Heart right ventricle (tissue), 16 donors: ENCODE measurements at regions not wholly inside any gene's neighbourhood (a gene's known extent, or its start where the extent isn't known, plus 50 kb on each side); places are given as distances from the start of the nearest gene placed in this dataset.

Experiments
- ATAC-seq, 8 donors: fragments of 200-7000 bp; cut with Tn5 transposase; one replicate each; pipeline ENCODE4 v1.9.1; 2020; ENCODE audit warnings: mild to moderate bottlenecking in 8 of 8, moderate library complexity in 8 of 8, moderate number of reproducible peaks in 1 of 8
- DNase-seq, 2 donors: peaks; one replicate each; pipeline ENCODE4 v3.0.0-alpha.2; 2020
- H3K27ac ChIP-seq, 10 donors: fragments of 200-600 bp; sonication (generic) in 2 of 10; one replicate each; pipeline versions ENCODE4 v1.5.0 to v1.8.0; 2020 to 2022; ENCODE audit warnings: mild to moderate bottlenecking in 3 of 10
- H3K27me3 ChIP-seq, 7 donors: fragments of 200-600 bp; one replicate each; pipeline ENCODE4 v1.8.0; 2021 to 2022; ENCODE audit warnings: mild to moderate bottlenecking in 2 of 7
- H3K36me3 ChIP-seq, 9 donors: fragments of 200-600 bp; sonication (generic) in 1 of 9; one replicate each; pipeline versions ENCODE4 v1.5.0 to v1.8.0; 2020 to 2022; ENCODE audit warnings: mild to moderate bottlenecking in 2 of 9
- H3K4me1 ChIP-seq, 9 donors: fragments of 200-600 bp; sonication (generic) in 1 of 9; one replicate each; pipeline versions ENCODE4 v1.5.0 to v1.8.0; 2020 to 2022; ENCODE audit warnings: mild to moderate bottlenecking in 4 of 9
- H3K4me3 ChIP-seq, 10 donors: fragments of 200-600 bp; sonication (generic) in 2 of 10; one replicate each; pipeline versions ENCODE4 v1.5.0 to v1.8.0; 2020 to 2022; ENCODE audit warnings: mild to moderate bottlenecking in 7 of 10, moderate library complexity in 2 of 10
- H3K9me3 ChIP-seq, 11 donors: fragments of 200-600 bp in 10 of 11; sonication (generic) in 2 of 11; one replicate each; pipeline versions ENCODE4 v1.5.0 to v1.8.0; 2013 to 2022; ENCODE audit warnings: mild to moderate bottlenecking in 2 of 11, control low read depth in 1 of 11, moderate library complexity in 1 of 11
- WGBS, 2 donors: extraction: QIAGEN DNeasy Blood & Tissue Kit; methylation state at CpG; one replicate each; pipeline ENCODE4 v1.1.7; 2013; ENCODE audit warnings: inconsistent platforms in 1 of 2; 5-methylcytosine and 5-hydroxymethylcytosine counted together
- intact Hi-C, 10 donors: fragments of 100-400 bp; cut with DNase I; formaldehyde crosslinking; loops; one replicate each; pipeline versions ENCODE4 v1.11.1 to v1.14.2; 2022
- TF ChIP-seq, protein P1 (sequence below), 9 donors: fragments of 200-600 bp; sonication (generic) in 2 of 9; IDR thresholded peaks; one replicate each; pipeline versions ENCODE4 v1.5.0 to v1.8.0; 2021 to 2022; ENCODE audit warnings: antibody characterized with exemption in 9 of 9, mild to moderate bottlenecking in 5 of 9, moderate library complexity in 1 of 9
- donor health status: Arrhythmogenic right ventricular cardiomyopathy.
- donor health status: ischemic (EF 13 %, LVEDD 7.1; RV severe dilation, severe dysfunction).
- donor health status: healthy with polysubstance abuse.
- donor health status: DM: no; HTN: yes; CAD: no.
- donor health status: DM: no; HTN: no; CAD: no.
- donor health status: ischemic (EF 25% LVEDD 6.9; RV normal size, moderate dysfunction).
- donor health status: ischemic (EF 25% LVEDD 5.7; RV mildly dilated, moderate dysfunction).
- donor health status: healthy.
- donor health status: DM: yes; HTN: yes; CAD: no.
- donor health status: Ischemic cardiomyopathy.
- donor health status: ischemic (EF 35%, LVEDD 5.7; RV mildly dilated, moderate dysfunction).
- donor health status: nonischemic (EF 11% LVEDD 7.7; RV severe dilation, severe dysfunction).
- donor health status: DM: yes; HTN: yes; CAD: no.
- donor health status: PGD.
- donor health status: ischemic (EF 29% LVEDD 5.4; RV normal size, mild dysfunction).
- donor health status: nonischemic (EF 23%, LVEDD 6.1; RV moderate dilation, normal function).

- Histone ChIP-seq H3K27ac (no peak overlapping the region), H3K4me1 (no peaks in the 10 kb centered on the region), H3K4me3 (no peak overlapping the region), H3K9me3 (no peaks in the 10 kb centered on the region), H3K36me3 (no peaks in the 10 kb centered on the region), H3K27me3 (peaks cover 0 to 5% (median 0%) of the 10 kb centered on the region in 7 donors)
- TF ChIP-seq, protein P1, sequence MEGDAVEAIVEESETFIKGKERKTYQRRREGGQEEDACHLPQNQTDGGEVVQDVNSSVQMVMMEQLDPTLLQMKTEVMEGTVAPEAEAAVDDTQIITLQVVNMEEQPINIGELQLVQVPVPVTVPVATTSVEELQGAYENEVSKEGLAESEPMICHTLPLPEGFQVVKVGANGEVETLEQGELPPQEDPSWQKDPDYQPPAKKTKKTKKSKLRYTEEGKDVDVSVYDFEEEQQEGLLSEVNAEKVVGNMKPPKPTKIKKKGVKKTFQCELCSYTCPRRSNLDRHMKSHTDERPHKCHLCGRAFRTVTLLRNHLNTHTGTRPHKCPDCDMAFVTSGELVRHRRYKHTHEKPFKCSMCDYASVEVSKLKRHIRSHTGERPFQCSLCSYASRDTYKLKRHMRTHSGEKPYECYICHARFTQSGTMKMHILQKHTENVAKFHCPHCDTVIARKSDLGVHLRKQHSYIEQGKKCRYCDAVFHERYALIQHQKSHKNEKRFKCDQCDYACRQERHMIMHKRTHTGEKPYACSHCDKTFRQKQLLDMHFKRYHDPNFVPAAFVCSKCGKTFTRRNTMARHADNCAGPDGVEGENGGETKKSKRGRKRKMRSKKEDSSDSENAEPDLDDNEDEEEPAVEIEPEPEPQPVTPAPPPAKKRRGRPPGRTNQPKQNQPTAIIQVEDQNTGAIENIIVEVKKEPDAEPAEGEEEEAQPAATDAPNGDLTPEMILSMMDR (IDR thresholded peaks at IDR 0.05): no peak
- ATAC-seq: no peak
- no peak for DNase-seq
- intact Hi-C loops: no loop called here
- 62 to 74% methylated on average over 3 of the region's 3 CpGs for WGBS, 2 donors
These were observed 188.9 kb upstream of the ITGA4 start for GRCh38 chr2:181268174-181268867.

DNA sequence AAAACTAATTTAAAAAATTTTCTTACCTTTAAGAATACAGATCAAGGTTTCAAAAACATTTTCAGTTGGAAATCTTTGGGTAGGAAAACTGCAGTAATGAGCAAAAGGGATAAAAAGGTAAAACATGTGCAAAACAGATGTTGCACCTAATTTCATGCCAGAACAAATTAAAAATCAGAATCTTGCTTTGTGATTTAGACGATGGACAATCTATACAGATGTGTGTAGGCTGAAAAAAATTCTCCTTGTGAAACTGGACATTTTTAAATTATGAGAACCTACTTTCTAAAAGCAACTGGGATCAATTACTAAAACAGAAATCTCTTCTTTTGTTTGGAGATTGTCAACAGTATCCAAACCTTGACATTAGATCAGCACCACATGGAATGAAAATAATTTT is 183.2 kb upstream of the ITGA4 start:
- no peaks in the 10 kb centered on the region for H3K36me3 ChIP-seq
- H3K27me3 ChIP-seq: peaks cover 0 to 5% (median 0%) of the 10 kb centered on the region in 7 donors
- H3K4me1 ChIP-seq: no peaks in the 10 kb centered on the region
- no peak overlapping the region for H3K27ac ChIP-seq
- TF ChIP-seq, protein P1 (IDR thresholded peaks at IDR 0.05): no peak
- DNase-seq (no peak), ATAC-seq (no peak)
- no peaks in the 10 kb centered on the region for H3K9me3 ChIP-seq
- 65 to 81% methylated on average over 1 of the region's 1 CpG for WGBS, 2 donors
- intact Hi-C loops: no loop called here
- H3K4me3 ChIP-seq: no peak overlapping the region

DNA sequence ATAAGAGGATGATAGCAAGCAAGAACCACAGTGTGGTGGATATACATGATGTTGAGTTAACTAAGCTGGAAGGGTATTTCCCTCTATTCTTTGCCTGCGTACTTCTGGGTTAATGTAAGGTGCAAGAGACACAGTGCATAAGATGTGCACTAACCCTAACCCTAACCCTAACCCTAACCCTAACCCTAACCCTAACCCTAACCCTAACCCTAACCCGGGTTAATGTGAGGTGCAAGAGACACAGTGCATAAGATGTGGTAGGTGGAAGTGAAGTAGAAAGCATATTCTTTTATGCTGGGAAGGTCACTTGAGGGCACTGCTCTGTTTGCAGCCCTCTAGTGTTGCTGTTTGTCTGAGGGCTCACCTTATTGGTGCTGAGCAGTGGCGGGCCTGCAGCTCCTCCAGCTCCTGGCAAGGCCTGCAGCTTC is 181.5 kb upstream of the ITGA4 start:
- peak in 1 of 2 donors; percentile 14 for DNase-seq
- H3K4me1 ChIP-seq: no peaks in the 10 kb centered on the region
- no peak overlapping the region for H3K27ac ChIP-seq
- no peaks in the 10 kb centered on the region for H3K9me3 ChIP-seq
- WGBS, 2 donors: 69 to 72% methylated on average over 3 of the region's 3 CpGs
- no peaks in the 10 kb centered on the region for H3K36me3 ChIP-seq
- intact Hi-C loops: no loop called here
- H3K4me3 ChIP-seq: no peak overlapping the region
- TF ChIP-seq, protein P1 (IDR thresholded peaks at IDR 0.05): peak in 3 of 9 donors; percentile 10 to 18 (median 13)
- H3K27me3 ChIP-seq: no peaks in the 10 kb centered on the region
- peak in 7 of 8 donors; percentile 46 to 87 (median 68) for ATAC-seq

GRCh38 chr2:181281206-181281832 is 175.9 kb upstream of the ITGA4 start:
- no peak for ATAC-seq
- no peaks in the 10 kb centered on the region for H3K36me3 ChIP-seq
- H3K27me3 ChIP-seq: no peaks in the 10 kb centered on the region
- TF ChIP-seq, protein P1 (IDR thresholded peaks at IDR 0.05): no peak
- H3K9me3 ChIP-seq: no peaks in the 10 kb centered on the region
- intact Hi-C loops: no loop called here
- WGBS, 2 donors: 78 to 90% methylated on average over 2 of the region's 2 CpGs
- DNase-seq: no peak
- H3K4me3 ChIP-seq: no peak overlapping the region
- H3K4me1 ChIP-seq: no peaks in the 10 kb centered on the region
- H3K27ac ChIP-seq: peak overlapping the region in 1 of 10 donors; percentile 8
